HL-60 (cell line): ENCODE measurements at regions not wholly inside any gene's neighbourhood (a gene's known extent, or its start where the extent isn't known, plus 50 kb on each side); places are given as distances from the start of the nearest gene placed in this dataset.

Experiments
- DNase-seq, 2 experiments: peaks; one replicate each; pipeline ENCODE4 v3.0.0-alpha.2; 2010 to 2020; ENCODE audit warnings: low read depth in 1 of 2, low spot score in 1 of 2
- H3K27ac ChIP-seq: fragments of 250-450 bp; sonication (Bioruptor Pico); replicated peaks from 2 replicates; pipeline ENCODE4 v1.5.1; 2020; ENCODE audit warnings: mild to moderate bottlenecking, moderate library complexity
- H3K27me3 ChIP-seq: fragments of 250-450 bp; sonication (Bioruptor Pico); 2 replicates; pipeline ENCODE4 v1.5.1; 2021; ENCODE audit warnings: mild to moderate bottlenecking, moderate library complexity; ENCODE audit not compliant: insufficient read depth, poor library complexity, severe bottlenecking
- H3K4me3 ChIP-seq: replicated peaks from 2 replicates; pipeline ENCODE4 v1.5.1; 2011; ENCODE audit warnings: mild to moderate bottlenecking, control low read depth, low read length; ENCODE audit not compliant: insufficient read depth
- GABPA ChIP-seq: IDR thresholded peaks from 2 replicates; pipeline ENCODE4 v1.6.1; 2012; ENCODE audit warnings: low read depth
- POLR2AphosphoS5 ChIP-seq: IDR thresholded peaks from 2 replicates; pipeline ENCODE4 v1.6.1; 2012; ENCODE audit warnings: low read depth
- SPI1 ChIP-seq: IDR thresholded peaks from 2 replicates; pipeline ENCODE4 v1.6.1; 2012; ENCODE audit warnings: low read depth, mild to moderate bottlenecking, borderline replicate concordance
- TF ChIP-seq, protein P1 (sequence below): IDR thresholded peaks from one replicate; pipeline ENCODE4 v1.5.1; 2011; ENCODE audit warnings: low read length, control low read depth, inconsistent platforms; ENCODE audit not compliant: insufficient read depth
- TF ChIP-seq, protein P2 (sequence below): IDR thresholded peaks from 2 replicates; pipeline ENCODE4 v1.6.1; 2012; ENCODE audit warnings: low read depth; ENCODE audit not compliant: insufficient replicate concordance

DNA sequence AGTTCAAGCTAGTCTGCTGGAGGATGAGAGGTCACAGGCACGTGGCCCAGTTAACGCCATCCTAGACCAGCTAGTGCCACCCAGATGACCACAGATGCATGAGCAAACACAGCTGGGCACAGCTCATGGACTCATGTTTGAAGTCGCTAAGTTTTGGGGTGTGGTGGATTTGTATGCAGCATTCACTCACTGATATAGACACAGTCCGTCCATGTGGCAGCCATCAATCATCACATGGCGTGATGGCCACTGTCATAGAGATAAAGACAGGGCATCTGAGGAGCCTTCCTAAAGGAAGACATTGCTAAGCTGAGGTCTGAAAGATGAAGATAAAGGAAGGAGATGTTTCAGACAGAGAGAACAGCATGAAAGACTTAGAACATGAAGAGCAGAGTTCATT lies 154.4 kb upstream of the JAG1 start:
- TF ChIP-seq GABPA = no peak
- TF ChIP-seq, protein P1, sequence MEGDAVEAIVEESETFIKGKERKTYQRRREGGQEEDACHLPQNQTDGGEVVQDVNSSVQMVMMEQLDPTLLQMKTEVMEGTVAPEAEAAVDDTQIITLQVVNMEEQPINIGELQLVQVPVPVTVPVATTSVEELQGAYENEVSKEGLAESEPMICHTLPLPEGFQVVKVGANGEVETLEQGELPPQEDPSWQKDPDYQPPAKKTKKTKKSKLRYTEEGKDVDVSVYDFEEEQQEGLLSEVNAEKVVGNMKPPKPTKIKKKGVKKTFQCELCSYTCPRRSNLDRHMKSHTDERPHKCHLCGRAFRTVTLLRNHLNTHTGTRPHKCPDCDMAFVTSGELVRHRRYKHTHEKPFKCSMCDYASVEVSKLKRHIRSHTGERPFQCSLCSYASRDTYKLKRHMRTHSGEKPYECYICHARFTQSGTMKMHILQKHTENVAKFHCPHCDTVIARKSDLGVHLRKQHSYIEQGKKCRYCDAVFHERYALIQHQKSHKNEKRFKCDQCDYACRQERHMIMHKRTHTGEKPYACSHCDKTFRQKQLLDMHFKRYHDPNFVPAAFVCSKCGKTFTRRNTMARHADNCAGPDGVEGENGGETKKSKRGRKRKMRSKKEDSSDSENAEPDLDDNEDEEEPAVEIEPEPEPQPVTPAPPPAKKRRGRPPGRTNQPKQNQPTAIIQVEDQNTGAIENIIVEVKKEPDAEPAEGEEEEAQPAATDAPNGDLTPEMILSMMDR = no peak
- TF ChIP-seq, protein P2, sequence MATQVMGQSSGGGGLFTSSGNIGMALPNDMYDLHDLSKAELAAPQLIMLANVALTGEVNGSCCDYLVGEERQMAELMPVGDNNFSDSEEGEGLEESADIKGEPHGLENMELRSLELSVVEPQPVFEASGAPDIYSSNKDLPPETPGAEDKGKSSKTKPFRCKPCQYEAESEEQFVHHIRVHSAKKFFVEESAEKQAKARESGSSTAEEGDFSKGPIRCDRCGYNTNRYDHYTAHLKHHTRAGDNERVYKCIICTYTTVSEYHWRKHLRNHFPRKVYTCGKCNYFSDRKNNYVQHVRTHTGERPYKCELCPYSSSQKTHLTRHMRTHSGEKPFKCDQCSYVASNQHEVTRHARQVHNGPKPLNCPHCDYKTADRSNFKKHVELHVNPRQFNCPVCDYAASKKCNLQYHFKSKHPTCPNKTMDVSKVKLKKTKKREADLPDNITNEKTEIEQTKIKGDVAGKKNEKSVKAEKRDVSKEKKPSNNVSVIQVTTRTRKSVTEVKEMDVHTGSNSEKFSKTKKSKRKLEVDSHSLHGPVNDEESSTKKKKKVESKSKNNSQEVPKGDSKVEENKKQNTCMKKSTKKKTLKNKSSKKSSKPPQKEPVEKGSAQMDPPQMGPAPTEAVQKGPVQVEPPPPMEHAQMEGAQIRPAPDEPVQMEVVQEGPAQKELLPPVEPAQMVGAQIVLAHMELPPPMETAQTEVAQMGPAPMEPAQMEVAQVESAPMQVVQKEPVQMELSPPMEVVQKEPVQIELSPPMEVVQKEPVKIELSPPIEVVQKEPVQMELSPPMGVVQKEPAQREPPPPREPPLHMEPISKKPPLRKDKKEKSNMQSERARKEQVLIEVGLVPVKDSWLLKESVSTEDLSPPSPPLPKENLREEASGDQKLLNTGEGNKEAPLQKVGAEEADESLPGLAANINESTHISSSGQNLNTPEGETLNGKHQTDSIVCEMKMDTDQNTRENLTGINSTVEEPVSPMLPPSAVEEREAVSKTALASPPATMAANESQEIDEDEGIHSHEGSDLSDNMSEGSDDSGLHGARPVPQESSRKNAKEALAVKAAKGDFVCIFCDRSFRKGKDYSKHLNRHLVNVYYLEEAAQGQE = no peak
- TF ChIP-seq SPI1 = no peak
- TF ChIP-seq POLR2AphosphoS5 = no peak
- Histone ChIP-seq H3K27me3 (no peaks in the 10 kb centered on the region), H3K4me3 (no peak overlapping the region), H3K27ac (no peak overlapping the region)
- DNase-seq = no peak

DNA sequence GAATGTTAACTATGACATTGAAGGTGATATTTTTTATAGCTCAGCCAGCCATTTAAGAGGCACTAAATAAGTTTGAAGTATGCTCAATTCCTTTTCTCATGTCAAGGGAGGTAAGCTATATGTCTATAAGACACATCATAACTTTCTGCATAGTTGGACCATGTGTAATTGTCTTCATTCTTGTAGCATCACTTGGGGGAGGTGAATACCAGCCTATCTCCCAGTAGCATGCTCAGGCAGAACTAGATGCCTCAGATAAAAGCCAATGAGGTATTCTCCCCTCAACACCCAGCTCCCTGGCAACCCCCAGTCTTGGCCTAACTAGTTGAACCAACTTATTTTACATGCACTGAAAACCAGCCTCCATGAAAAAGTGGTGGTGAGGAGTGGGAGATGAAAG lies 158.3 kb upstream of the JAG1 start:
- no peak for DNase-seq

DNA sequence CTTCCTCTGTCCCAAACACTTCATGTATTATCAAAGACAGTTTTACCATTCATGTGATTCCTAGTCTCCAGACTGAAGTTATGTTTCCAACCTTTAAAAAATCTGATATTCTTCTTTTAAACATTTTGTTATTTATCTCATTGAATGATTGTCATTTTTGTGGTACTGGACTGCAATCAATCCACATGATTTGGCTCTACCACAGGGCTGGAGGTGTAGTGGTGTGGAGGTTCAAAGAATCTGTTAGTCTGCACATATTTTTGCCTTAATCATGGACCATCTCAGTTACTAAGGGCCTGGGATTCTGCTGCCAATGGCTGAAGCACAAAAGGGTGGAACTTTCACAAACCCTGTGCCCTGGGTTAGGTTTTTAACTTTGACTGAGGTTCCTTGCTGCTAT lies 164.1 kb upstream of the JAG1 start:
- Histone ChIP-seq H3K4me3 (no peak overlapping the region), H3K27ac (no peak overlapping the region), H3K27me3 (no peaks in the 10 kb centered on the region)
- DNase-seq = no peak
- TF ChIP-seq, protein P2 = no peak

More for the DNA sequence above, 158.3 kb upstream of the JAG1 start:
- Histone ChIP-seq H3K27ac (no peak overlapping the region), H3K4me3 (no peak overlapping the region), H3K27me3 (no peaks in the 10 kb centered on the region)
- TF ChIP-seq, protein P2 = no peak
- TF ChIP-seq POLR2AphosphoS5 = no peak
- no peak for TF ChIP-seq GABPA
- TF ChIP-seq SPI1 = no peak
- TF ChIP-seq, protein P1 = no peak

DNA sequence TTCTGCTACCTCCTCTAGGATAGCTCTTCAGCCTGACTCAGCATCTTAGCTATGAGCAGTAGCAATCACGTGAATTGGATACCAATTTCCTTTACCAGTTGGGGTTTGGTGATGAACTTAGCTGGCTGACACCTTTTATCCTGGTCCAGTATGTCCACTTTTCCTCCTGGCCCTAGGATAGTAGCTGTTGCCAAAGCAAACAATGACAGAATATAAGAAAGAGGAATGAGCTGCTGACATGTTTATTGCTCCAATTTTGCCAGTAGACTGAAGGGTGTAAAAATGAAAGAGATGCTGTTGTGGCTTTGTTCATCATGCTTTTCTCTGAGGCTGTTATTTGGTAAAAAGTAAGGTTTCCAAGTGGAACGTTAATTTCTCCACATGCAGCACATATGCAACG lies 168.3 kb upstream of the JAG1 start:
- H3K27ac ChIP-seq = no peak overlapping the region
- TF ChIP-seq SPI1 = no peak
- TF ChIP-seq GABPA = no peak
- no peak for TF ChIP-seq POLR2AphosphoS5
- TF ChIP-seq, protein P1 = no peak
- TF ChIP-seq, protein P2 = no peak
- H3K4me3 ChIP-seq = no peak overlapping the region
- no peaks in the 10 kb centered on the region for H3K27me3 ChIP-seq
- DNase-seq = no peak
